ENCODE measurements at regions not wholly inside any gene's neighbourhood (a gene's known extent, or its start where the extent isn't known, plus 50 kb on each side); places are given as distances from the start of the nearest gene placed in this dataset.
A peak's percentile ranks its signal among the peaks of the same experiment; 100 is the strongest.

GRCh38 chr6:19906171-19906570 lies 69.0 kb downstream of the ID4 start:
- TF ChIP-seq CTCF (IDR thresholded peaks at IDR 0.05; ENCODE audit: borderline replicate concordance, control extremely low read depth, extremely low read depth, insufficient read depth, missing control alignments): no peak
- in situ Hi-C loops (cut with MboI; ENCODE audit: low sequenced_read_pairs, unreplicated experiment): no loop called here
- no peak for DNase-seq (ENCODE audit: low spot score)

GRCh38 chr6:19911223-19911622 lies 74.1 kb downstream of the ID4 start:
- no peak for TF ChIP-seq CTCF (IDR thresholded peaks at IDR 0.05; ENCODE audit: borderline replicate concordance, control extremely low read depth, extremely low read depth, insufficient read depth, missing control alignments)
- DNase-seq (ENCODE audit: low spot score): no peak
- in situ Hi-C loops (cut with MboI; ENCODE audit: low sequenced_read_pairs, unreplicated experiment): no loop called here

- DNase-seq (ENCODE audit: low spot score): no peak
- no peak for TF ChIP-seq CTCF (IDR thresholded peaks at IDR 0.05; ENCODE audit: borderline replicate concordance, control extremely low read depth, extremely low read depth, insufficient read depth, missing control alignments)
- in situ Hi-C loops (cut with MboI; ENCODE audit: low sequenced_read_pairs, unreplicated experiment): no loop called here
These were observed 81.3 kb downstream of the ID4 start for GRCh38 chr6:19918436-19918835.

GRCh38 chr6:19921786-19922185 lies 84.6 kb downstream of the ID4 start:
- TF ChIP-seq CTCF (IDR thresholded peaks at IDR 0.05; ENCODE audit: borderline replicate concordance, control extremely low read depth, extremely low read depth, insufficient read depth, missing control alignments): no peak
- DNase-seq (ENCODE audit: low spot score): no peak
- in situ Hi-C loops (cut with MboI; ENCODE audit: low sequenced_read_pairs, unreplicated experiment): no loop called here

GRCh38 chr6:19925533-19925932 lies 88.4 kb downstream of the ID4 start:
- TF ChIP-seq CTCF (IDR thresholded peaks at IDR 0.05; ENCODE audit: borderline replicate concordance, control extremely low read depth, extremely low read depth, insufficient read depth, missing control alignments): no peak
- peak; percentile 11 for DNase-seq (ENCODE audit: low spot score)
- in situ Hi-C loops (cut with MboI; ENCODE audit: low sequenced_read_pairs, unreplicated experiment): no loop called here

- DNase-seq (ENCODE audit: low spot score): no peak
- in situ Hi-C loops (cut with MboI; ENCODE audit: low sequenced_read_pairs, unreplicated experiment): no loop called here
- no peak for TF ChIP-seq CTCF (IDR thresholded peaks at IDR 0.05; ENCODE audit: borderline replicate concordance, control extremely low read depth, extremely low read depth, insufficient read depth, missing control alignments)
These were observed 91.3 kb downstream of the ID4 start for GRCh38 chr6:19928461-19928860.

- TF ChIP-seq CTCF (IDR thresholded peaks at IDR 0.05; ENCODE audit: borderline replicate concordance, control extremely low read depth, extremely low read depth, insufficient read depth, missing control alignments): no peak
- in situ Hi-C loops (cut with MboI; ENCODE audit: low sequenced_read_pairs, unreplicated experiment): no loop called here
- no peak for DNase-seq (ENCODE audit: low spot score)
These were observed 92.1 kb downstream of the ID4 start for GRCh38 chr6:19929312-19929711.

Data from GM13976 (cell line).